ENCODE measurements at regions not wholly inside any gene's neighbourhood (a gene's known extent, or its start where the extent isn't known, plus 50 kb on each side); places are given as distances from the start of the nearest gene placed in this dataset.

DNA sequence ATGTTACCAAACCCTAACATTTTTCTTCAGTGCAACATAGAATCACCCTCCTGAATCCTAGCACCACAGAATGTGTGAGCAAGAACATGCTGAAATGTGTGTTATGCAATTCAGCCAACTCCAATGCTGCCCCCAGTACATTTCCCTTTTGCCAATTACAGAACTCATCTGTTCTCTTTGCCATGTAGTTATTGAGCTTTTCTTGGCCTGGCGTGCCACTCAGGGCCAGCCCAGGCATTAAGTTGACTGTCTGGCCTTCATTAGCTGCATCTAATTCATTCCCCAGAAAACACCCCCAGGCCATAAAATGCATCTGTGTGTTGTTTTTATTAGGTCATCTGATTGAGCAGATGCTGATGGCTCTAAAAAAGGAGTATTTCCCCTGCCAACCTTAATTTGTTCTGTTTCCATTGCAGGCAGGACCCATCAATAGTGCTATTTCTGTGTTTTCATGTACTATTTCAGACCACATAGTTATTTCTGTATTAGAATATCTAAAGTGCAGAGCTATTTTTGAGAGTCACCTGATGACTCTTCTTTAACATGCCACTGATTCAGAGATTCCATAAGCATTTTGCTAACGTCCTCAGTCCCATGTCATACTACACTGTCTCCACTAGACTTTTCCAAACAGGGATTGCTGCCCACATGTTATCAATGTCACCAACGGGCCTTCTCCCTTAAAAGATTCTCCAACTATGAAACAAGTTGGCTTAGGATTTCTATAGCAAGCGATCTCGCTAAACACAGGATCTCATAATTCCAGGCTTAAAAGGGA lies 969.7 kb downstream of the CDH11 start:
- no peak for DNase-seq

DNA sequence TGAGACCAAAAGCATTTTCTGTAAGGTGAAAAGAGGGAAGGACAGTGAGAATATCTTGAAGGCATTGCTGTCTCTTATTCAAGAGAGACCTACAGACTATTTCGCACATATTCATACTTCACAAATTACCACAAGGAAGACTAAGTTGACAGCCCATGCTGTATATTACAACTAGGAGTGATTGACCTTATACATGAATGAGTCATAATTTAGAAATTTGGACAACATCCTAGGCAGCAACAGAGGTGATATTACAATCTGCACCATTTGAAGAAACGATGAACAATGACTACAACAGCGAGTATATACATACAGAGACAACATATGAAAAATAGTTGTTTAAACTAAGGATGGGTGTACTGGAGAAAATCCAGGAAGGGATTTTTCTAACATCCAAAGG lies 971.7 kb downstream of the CDH11 start:
- no peak for DNase-seq

DNA sequence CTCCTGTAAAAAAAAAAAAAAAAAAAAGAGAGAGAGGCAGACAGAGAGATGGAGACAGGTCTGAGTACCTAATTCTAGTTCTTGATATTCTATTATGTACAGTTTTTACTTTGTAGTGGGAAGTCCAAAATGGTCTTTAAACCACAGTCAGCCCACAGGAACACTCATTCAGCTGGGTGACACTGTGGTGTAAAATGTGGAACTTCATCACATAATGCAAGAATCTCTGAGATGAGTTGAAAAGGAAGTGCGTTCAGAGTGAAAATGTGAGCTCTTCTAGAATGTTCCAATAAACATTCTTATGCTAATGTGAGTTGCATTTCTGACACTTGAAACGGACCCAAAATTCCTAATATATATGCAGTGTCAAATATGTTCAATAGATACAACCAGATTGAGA lies 972.1 kb downstream of the CDH11 start:
- DNase-seq, result no peak

DNA sequence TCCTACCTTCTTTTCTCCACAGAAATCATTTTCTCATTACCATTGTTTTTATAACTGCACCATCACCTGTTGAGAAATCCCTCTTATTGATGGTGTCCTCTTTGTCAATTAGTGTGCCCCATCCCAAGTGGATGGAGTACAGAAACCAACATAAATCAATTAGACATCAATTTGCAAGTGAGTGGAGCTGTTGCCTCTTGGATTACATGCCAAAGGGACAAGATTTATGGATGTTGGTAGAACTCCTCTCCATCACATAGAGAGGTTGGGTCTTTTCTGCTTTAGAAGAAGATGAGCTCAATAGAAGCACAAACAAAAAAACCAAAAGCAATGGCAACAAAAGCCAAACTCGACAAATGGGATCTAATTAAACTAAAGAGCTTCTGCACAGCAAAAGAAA lies 973.5 kb downstream of the CDH11 start:
- DNase-seq, result no peak

DNA sequence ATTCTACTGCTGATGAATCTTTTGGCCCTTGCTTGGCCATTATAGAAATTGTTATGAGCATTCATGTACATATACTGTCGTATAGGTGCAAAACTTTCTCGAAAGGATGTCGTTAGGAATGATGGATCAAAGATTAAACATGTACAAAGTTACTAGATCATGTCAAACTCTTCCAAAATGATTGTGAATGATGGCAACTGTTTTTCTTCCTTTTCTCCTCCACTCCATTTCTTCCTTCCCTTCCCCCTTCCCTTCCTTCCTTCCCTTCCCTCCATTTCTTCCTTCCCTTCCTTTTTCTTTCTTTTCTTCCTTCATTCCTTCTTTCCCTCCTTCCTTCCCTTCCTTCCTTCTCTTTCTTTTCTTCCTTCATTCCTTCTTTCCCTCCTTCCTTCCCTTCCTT lies 973.9 kb downstream of the CDH11 start:
- DNase-seq, result no peak

DNA sequence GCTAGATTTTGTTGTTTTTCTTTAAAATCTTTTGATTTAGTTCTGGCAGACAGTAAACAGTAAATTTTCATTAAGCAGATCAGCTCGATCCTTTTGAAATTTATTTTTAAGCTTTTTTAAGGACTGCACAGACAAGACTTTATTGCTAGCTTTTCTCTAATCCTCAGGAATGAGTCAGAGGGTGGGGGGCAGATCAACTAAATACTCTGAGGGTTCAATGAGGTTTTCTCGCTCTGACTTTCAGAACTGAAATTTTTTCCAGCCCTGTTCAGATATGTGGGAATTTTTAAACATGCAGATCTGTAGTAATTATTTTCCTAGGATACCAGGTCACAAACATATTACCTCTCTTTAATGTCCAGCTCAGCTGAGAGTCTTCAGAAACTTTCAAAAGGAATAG lies 977.2 kb downstream of the CDH11 start:
- DNase-seq, result no peak

DNA sequence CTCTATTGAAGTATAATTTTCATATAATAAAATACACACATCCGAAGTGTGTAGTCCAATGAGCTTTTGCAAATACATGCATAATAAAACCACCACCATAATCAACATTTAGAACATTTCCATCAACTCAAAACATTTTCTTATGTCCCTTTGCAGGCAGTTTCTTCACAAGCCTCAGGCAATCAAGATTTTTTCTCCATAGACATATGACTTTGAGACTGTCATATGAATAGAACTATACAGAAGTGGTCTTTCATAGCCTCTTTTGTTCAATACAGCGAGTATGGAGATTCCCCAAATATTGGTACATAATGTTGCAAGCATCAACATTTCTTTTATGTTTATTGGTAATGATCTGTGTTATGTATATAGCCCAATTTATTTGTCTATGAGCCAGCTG lies 983.2 kb downstream of the CDH11 start:
- DNase-seq, result no peak

DNA sequence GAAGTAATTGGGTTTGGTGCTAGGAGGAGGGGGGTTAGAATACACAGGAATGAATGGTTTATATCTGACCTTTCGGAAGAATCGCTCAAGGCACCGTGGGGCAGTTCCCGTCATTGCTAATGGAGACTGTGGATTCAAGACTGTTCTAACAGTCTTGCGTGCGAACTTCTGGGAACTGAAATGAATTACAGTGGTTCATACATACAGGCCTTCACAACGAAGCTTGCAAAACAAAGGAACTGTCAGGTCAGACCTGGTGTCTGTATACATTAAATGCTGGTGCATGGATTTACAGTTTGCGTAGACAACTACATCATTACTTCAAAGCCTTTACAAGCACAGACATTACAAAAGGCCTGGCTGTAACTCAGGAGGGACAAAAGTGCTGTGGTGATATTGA lies 983.9 kb downstream of the CDH11 start:
- DNase-seq, result no peak

DNA sequence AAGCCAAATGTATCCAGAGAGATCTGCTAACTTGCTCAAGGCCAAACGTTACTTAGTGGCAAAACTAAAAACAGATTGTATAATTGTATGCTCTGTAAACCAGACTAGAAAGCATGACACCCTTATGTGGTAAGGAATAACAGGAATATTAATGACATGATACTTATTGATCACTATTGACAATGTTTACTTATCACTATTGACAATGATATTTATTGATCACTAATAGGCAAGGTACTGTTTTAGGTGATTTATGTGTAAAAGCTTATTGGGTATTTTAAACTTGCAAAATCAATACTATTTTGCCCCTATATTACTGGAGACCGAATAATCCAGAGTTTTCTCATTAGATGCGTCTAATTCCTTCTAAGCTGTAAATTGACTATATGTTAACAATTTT lies 985.1 kb downstream of the CDH11 start:
- no peak for DNase-seq

DNA sequence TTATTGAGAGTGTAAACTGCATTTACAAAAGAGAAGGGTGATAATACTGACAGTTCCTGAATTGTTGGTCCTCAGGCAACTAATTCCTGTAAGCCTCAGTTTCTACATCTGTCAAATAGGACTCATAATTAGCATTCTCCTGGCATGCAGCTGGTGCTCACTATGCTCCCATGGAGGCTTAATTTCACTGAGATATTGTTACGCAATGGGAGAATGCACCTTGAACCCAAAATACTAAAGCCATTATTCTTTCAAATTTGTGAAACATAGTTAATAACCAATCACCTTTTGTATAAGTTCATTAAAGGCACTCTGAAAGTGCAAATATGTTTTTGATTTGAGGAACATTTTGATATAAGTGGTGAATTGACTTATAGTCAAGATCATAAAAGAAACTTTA lies 985.5 kb downstream of the CDH11 start:
- no peak for DNase-seq

DNA sequence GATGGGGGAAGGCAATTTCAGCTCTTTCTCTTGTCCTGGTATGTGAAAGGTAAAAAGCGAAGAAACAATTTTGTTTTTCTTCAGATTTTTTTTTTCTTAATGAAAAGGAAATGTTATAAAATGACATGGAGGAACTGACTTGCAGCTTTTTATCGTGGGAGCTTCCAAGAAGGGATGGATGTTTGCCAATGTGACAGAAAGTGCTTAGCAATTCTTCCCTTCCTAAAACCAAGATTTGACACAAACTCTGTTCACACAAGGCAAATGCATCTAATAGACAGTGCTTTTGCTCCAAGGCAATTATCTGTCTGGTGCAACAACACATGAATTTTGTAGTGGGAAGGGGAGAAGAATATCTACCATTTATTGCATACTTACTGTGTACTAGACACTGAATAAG lies 988.5 kb downstream of the CDH11 start:
- no peak for DNase-seq

DNA sequence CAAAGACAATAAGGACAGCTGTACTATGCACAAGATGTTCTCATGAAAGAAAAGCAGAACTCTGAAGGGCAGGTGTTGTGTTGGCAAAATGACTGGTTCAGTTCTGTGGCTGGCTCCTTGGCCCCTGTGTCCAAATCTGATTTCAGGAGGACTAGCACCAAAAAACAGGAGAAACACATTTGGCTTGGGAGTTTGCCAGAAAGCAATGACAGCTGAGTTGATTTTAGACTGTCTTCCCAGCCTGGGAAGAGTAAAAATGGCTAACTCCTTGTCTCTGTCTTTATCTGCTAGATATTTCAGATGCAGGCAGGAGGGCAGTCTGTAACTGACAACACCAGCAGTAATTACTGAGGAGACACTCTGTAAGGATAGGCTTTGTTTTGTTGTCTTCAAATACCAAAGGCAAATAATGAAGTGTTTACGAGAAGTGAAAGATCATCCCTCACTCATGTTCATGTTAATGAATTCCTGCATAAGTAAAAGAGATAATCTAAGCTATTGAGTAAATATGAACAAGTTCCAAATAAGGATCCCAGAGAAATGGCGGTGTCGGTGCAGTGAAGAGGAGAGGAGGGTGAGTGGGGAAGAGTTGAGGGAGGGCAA lies 989.0 kb downstream of the CDH11 start:
- DNase-seq, result no peak

DNA sequence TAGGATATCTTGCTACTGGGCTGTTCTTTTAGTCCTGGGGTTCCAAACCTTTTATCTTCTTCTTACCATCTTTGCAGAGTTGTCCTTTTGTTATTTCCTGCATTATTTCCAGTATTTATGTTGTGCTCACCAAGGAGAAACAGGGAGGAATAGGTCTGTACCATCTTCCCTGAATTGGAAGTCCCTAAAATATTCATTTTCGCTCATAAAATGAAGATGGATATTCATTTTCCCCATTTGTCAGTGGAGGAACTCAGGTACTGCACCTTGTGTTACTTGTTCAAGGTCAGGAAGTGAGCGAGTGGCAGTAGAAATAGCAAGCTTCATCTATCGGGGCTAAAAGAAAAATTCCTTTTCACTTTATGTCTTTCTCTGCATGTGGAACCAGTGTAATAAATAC lies 989.7 kb downstream of the CDH11 start:
- DNase-seq, result no peak

DNA sequence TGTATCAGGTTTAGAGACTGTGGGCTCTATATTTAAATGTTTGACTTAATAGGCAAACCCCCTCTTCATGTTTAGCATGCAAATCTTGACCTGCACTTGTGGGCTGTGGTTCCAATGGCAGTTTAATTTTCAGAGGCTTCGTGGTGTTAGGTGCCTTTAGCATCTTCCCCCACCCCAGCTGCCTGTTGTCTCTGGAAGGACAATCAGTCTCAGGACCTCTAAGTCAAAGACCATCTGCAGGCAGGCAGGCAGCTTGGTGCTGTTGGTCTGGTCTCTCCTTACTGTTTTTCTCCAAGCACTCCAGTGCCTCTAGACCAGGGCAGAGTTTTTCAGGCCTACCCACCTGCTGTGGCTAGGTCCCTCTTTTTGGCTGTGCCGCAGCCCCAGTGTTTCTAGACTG lies 990.4 kb downstream of the CDH11 start:
- DNase-seq, result no peak

DNA sequence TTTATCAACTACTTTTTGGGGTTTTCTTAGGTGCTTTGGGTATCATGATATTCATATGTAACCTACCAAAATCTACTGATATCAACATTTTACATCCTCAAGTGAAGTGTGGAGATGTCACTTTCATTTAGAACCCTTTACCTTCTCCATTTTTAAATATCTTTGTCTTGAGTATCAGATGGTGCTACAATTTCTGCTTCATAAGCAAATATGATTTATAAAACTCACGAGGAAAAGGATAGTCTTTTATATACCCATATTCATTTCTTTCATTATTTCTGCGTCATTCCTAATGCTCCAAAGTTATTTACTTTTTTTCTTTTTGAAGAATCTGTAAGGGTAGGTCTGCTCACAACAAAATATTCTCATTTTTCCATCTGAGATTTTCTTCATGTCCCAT lies 991.7 kb downstream of the CDH11 start:
- no peak for DNase-seq

DNA sequence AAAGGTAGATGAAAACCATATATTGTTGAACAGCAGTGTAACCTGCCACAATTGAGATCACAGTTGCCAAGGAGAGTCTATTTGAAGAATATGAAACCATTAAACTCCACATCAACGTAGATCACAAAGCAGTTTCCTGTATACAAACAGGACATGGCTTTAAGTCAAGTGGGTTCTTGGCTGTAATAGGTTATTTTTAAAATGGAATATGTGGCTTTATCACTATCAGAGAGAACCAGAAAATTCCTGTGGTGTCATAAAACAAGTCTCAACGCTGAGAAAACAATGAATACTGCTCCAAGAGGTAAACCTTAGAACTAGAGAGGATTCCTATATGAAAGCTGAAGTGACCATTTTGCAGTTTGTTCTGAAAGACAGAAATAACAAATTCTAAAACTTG lies 999.7 kb downstream of the CDH11 start:
- DNase-seq, result no peak

DNA sequence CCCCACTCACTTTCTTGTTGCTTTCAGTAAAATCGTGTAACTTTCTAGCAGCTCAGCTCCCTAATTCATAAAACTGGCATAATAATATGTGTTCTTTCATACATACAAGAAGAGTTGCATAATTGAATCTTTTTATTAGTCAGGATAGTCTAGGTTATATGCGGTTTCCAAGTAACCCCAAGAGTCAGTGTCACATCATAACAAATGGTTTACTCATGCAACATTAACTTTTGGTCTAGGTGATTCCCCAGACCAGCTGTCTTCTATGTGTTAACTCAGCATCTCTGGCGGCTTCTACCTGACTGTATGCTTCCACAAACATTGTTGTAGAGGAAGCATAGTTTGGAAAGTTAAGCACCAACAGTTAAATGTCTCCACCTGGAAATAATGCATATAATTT lies 1000.4 kb downstream of the CDH11 start:
- DNase-seq, result no peak

DNA sequence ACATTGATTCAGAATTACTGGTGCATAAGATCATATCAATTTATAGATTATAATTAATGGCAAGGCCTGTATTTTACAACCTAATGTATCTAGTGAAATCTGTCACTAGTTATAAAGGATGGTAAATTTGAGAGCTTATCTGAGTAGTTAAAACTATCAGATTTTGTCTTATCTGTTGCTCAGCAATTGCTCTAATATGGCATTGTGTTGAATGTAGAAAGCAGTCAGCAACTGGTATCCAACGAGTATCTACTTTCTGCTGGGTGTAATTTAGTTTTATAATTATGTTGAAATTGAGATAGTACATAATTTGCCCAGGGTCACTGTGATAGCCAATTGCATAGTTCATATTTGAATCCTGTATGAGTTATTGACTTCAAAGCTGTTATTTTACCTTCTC lies 1005.7 kb downstream of the CDH11 start:
- no peak for DNase-seq

DNA sequence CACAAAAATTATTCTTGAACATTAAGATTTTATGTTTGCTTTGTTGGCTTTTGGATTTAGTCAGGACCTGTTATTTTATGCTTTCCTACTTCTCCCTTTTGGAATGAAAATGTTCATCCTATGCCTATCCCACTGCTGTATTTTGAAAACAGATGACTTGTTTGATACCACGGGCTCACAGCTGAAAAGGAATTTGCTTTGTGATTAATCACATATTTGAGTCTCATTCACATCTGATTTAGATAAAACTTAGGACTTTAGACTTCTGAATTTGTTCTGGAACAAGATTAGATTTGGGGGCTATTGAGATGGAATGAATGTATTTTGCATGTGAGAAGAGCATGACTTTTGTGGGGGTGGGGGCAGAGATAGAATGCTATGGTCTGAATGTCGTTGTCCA lies 1012.6 kb downstream of the CDH11 start:
- DNase-seq, result no peak

DNA sequence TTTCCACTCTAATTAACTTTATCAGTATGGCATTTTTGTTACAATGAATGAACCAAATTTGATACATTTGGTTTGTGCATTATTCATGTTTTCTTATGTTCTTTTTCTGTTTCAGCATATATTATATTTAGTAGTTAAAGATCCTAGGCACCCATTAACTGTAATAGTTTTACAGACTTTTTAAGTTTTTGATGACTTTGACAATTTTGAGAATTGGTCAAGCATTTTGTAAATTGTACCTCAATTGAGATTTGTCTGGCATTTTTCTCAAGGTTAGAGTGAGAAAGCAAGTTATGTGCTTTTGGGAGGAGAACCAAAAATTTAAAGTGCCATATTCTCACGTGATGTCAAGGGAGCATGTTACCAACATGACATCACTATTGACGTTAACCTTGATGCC lies 1019.2 kb downstream of the CDH11 start:
- no peak for DNase-seq

DNA sequence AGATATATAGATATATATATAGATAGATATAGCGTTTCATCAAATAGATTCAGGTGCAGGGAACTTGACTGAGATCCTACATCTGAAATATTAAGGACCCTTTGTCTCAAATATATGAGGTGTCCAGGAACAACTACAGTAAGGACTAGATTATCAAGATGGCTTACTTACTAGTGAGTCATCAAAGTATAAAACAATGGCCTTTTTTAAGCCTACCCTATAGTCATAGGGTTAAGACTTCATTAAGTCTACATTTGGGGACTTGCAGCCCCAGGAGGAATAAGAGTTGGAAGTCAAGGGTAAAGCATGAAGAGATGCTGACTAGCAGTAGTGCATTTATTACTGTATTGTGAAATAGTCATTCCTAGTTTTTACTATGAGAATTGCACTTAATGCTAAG lies 1023.4 kb downstream of the CDH11 start:
- no peak for DNase-seq

DNA sequence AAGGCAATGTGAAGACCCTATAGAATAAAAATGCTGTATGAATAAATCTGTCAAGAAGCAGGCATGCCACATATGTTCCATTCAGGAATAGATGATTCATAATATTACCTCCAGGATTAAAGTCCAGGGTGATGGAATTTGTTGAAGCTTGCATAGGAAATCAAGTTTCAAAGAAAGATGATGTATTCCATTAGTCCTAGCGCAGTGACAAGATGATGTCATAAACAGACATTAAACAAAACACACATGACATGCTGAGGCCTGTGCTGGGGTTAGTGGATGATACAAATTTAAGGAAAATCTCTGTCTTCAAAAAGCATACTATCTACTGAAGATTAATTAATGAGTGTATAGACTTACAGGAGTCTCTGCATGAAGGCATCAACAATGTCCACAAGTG lies 1025.2 kb downstream of the CDH11 start:
- DNase-seq, result no peak

DNA sequence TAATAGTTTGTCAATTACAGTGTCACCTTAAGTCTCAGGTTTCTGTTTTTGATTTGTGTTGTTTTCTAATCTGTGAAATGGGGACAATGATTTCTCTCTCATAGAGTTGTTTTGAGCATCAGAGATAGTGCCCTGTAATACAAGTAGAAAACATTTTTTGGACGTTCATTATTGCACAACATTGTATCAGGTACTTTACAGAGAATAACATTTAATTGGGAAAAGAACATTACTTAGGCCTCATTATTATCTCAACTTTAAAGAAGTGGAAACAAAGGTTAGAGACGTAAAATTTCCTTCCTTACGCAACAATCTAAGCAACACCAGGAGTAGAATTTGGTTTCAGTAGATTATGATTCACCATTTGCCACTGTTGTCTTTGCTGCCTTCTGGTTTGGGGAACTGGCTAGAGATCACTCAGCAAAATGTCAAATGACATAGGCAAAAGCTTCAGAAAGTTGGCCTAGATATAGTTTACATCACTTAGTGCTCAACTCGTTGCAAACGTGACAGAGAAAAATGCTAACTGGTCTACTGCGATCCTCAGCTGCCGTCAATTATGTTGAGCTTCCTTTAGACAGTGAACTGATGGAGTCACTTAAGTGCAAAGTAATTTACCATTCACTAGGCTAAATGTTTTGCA lies 1026.8 kb downstream of the CDH11 start:
- DNase-seq, result no peak

DNA sequence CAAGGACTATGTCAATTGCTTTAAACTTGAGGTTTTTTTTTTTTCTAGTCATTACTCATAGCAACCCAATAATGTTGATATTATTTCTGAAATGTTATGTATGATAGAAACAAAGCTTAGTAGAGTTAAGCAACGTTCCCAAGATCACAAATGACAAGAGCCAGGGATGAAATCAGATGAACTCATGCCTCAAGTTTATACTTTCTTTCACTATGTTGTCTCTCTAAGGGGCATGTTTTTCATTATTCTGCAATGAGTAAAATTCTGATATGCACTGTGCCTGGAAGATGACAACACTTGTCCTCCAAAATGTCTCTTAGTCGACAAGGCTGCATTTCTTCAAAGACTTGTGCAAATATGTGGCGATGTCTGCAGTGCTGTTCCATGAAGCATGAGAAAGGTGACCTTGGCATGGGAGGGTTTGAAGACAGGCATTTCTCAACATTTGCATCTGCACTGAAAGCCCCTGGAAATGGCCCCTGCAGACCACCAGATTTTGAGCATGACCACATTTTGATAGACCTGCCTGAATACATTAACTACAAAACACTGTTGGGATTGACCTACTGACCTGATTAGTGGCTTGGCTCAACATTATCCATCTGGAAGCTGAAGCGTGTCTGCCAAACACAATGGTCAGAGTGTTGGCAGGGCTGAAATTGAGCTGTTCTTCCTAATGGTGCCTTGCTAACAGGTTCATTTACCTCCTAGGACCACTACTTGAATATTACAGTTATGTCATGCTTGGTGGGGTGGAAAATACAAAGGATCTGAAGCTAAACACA lies 1027.5 kb downstream of the CDH11 start:
- DNase-seq, result no peak
